DND-41 (cell line): ENCODE measurements at regions not wholly inside any gene's neighbourhood (a gene's known extent, or its start where the extent isn't known, plus 50 kb on each side); places are given as distances from the start of the nearest gene placed in this dataset.
"Not testable (repeated sequence)": the region's sequence is repeated elsewhere in the genome, so short reads cannot be mapped to it uniquely, and the experiment has no call there.

ENCODE experiments used
- ATAC-seq: fragments of 200-7000 bp; cut with Tn5 transposase; 3 replicates; pipeline ENCODE4 v1.9.1; 2021; ENCODE audit warnings: low read depth; ENCODE audit not compliant: insufficient read depth
- DNase-seq: peaks from one replicate; pipeline ENCODE4 v3.0.0-alpha.2; 2020
- H2AFZ ChIP-seq: 2 replicates; pipeline ENCODE4 v1.6.0; 2012; ENCODE audit warnings: low read depth, low read length
- H3K27ac ChIP-seq: 2 replicates; pipeline ENCODE4 v1.5.1; 2012; ENCODE audit warnings: low read length, inconsistent platforms
- H3K27me3 ChIP-seq: fragments of 200-600 bp; sonication (generic); 2 replicates; pipeline ENCODE4 v1.6.0; 2012; ENCODE audit warnings: low read length, mild to moderate bottlenecking, inconsistent platforms; ENCODE audit not compliant: insufficient read depth, poor library complexity
- H3K36me3 ChIP-seq: 2 replicates; pipeline ENCODE4 v1.5.1; 2012; ENCODE audit warnings: low read length, inconsistent platforms; ENCODE audit not compliant: insufficient read depth
- H3K4me1 ChIP-seq: 2 replicates; pipeline ENCODE4 v1.5.1; 2012; ENCODE audit warnings: mild to moderate bottlenecking, low read length; ENCODE audit not compliant: insufficient read depth
- H3K4me2 ChIP-seq: 2 replicates; pipeline ENCODE4 v1.6.0; 2012; ENCODE audit warnings: mild to moderate bottlenecking, moderate library complexity, low read length, inconsistent platforms; ENCODE audit not compliant: insufficient read depth
- H3K4me3 ChIP-seq, 2 experiments: fragments of 200-600 bp in 1 of 2; shearing (Covaris generic) in 1 of 2; 2 replicates each; pipeline ENCODE4 v1.5.1; 2012 to 2016; ENCODE audit warnings: inconsistent platforms in 2 of 2, low read length in 2 of 2, mild to moderate bottlenecking in 2 of 2, low read depth in 1 of 2, moderate library complexity in 1 of 2
- H3K79me2 ChIP-seq: 2 replicates; pipeline ENCODE4 v1.6.0; 2012; ENCODE audit warnings: low read length, inconsistent platforms; ENCODE audit not compliant: insufficient read depth
- H3K9ac ChIP-seq: 2 replicates; pipeline ENCODE4 v1.6.0; 2012; ENCODE audit warnings: low read depth, mild to moderate bottlenecking, inconsistent platforms, low read length, moderate library complexity
- H3K9me3 ChIP-seq: 2 replicates; pipeline ENCODE4 v1.5.1; 2012; ENCODE audit warnings: low read length, moderate library complexity, mild to moderate bottlenecking, inconsistent platforms; ENCODE audit not compliant: insufficient read depth, severe bottlenecking
- H4K20me1 ChIP-seq: 2 replicates; pipeline ENCODE4 v1.6.0; 2012; ENCODE audit warnings: low read length; ENCODE audit not compliant: insufficient read depth
- EZH2 ChIP-seq: IDR thresholded peaks from 3 replicates; pipeline ENCODE4 v1.6.1; 2012; ENCODE audit warnings: borderline replicate concordance, low read depth, mild to moderate bottlenecking, moderate library complexity, low read length, inconsistent platforms; ENCODE audit not compliant: severe bottlenecking
- TF ChIP-seq, protein P1 (sequence below): IDR thresholded peaks from 2 replicates; pipeline ENCODE4 v1.5.1; 2012; ENCODE audit warnings: borderline replicate concordance, low read length, moderate library complexity, mild to moderate bottlenecking; ENCODE audit not compliant: poor library complexity, severe bottlenecking; ENCODE audit errors: extremely low read depth

DNA sequence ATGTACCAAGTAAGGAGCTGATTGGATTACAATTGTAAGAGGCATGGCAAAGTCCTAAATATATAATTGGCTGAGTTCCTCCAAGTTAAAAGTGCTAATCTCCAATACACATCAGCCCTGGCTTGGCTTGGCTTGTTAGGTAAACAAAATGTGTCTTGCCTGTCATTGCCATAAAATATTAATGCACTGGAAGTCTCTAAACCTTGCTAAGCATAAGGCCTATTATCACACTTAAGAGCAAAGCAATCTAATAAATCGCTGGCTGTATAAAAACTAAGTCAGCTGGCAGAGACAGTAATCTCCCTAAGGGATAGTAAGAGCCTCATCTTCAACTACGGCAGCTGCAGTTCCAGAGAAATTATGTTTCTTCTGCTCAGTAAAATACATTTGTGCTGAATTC is 418.6 kb upstream of the GRAMD2B start:
- no peaks in the 10 kb centered on the region for H3K4me1 ChIP-seq
- H3K27ac ChIP-seq, result no peak overlapping the region
- H3K79me2 ChIP-seq, result no peaks in the 10 kb centered on the region
- DNase-seq (no peak), ATAC-seq (no peak)
- TF ChIP-seq EZH2, result no peak
- TF ChIP-seq, protein P1, sequence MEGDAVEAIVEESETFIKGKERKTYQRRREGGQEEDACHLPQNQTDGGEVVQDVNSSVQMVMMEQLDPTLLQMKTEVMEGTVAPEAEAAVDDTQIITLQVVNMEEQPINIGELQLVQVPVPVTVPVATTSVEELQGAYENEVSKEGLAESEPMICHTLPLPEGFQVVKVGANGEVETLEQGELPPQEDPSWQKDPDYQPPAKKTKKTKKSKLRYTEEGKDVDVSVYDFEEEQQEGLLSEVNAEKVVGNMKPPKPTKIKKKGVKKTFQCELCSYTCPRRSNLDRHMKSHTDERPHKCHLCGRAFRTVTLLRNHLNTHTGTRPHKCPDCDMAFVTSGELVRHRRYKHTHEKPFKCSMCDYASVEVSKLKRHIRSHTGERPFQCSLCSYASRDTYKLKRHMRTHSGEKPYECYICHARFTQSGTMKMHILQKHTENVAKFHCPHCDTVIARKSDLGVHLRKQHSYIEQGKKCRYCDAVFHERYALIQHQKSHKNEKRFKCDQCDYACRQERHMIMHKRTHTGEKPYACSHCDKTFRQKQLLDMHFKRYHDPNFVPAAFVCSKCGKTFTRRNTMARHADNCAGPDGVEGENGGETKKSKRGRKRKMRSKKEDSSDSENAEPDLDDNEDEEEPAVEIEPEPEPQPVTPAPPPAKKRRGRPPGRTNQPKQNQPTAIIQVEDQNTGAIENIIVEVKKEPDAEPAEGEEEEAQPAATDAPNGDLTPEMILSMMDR, result no peak
- H3K4me2 ChIP-seq, result no peak overlapping the region
- H4K20me1 ChIP-seq, result no peaks in the 10 kb centered on the region
- no peaks in the 10 kb centered on the region for H3K27me3 ChIP-seq
- H3K4me3 ChIP-seq, result no peak overlapping the region
- no peak overlapping the region for H3K9ac ChIP-seq
- H2AFZ ChIP-seq, result no peak overlapping the region
- no peaks in the 10 kb centered on the region for H3K9me3 ChIP-seq
- no peaks in the 10 kb centered on the region for H3K36me3 ChIP-seq

GRCh38 chr5:126007841-126008240 is 415.4 kb upstream of the GRAMD2B start:
- Histone ChIP-seq H4K20me1 (no peaks in the 10 kb centered on the region), H3K27ac (no peak overlapping the region), H3K79me2 (no peaks in the 10 kb centered on the region), H3K4me2 (no peak overlapping the region), H3K9me3 (no peaks in the 10 kb centered on the region), H3K4me3 (no peak overlapping the region), H2AFZ (no peak overlapping the region), H3K36me3 (no peaks in the 10 kb centered on the region), H3K4me1 (no peaks in the 10 kb centered on the region), H3K9ac (no peak overlapping the region), H3K27me3 (no peaks in the 10 kb centered on the region)
- DNase-seq (no peak), ATAC-seq (no peak)
- no peak for TF ChIP-seq EZH2
- TF ChIP-seq, protein P1, result no peak

GRCh38 chr5:126009566-126009965 is 413.6 kb upstream of the GRAMD2B start:
- Histone ChIP-seq H3K4me2 (no peak overlapping the region), H4K20me1 (no peaks in the 10 kb centered on the region), H3K4me1 (no peaks in the 10 kb centered on the region), H3K27me3 (no peaks in the 10 kb centered on the region), H3K79me2 (no peaks in the 10 kb centered on the region), H3K27ac (no peak overlapping the region), H3K9ac (no peak overlapping the region), H2AFZ (no peak overlapping the region), H3K4me3 (no peak overlapping the region), H3K9me3 (no peaks in the 10 kb centered on the region), H3K36me3 (no peaks in the 10 kb centered on the region)
- TF ChIP-seq EZH2, result no peak
- TF ChIP-seq, protein P1, result no peak
- no peak for ATAC-seq
- no peak for DNase-seq

DNA sequence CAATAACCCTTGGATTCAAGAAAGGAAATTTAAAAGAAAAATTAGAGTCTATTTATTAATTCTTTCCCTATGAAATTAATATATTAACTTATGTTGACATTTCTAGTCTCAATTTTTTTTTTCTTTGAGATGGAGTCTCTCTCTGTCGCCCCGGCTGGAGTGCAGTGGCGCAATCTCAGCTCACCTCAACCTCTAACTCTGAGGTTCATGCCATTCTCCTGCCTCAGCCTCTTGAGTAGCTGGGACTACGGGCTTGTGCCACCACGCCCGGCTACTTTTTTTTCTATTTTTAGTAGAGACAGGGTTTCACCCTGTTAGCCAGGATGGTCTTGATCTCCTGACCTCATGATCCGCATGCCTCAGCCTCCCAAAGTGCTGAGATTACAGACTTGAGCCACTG is 411.7 kb upstream of the GRAMD2B start:
- not testable (repeated sequence) for H3K4me2 ChIP-seq, H3K9ac ChIP-seq, H3K9me3 ChIP-seq, DNase-seq, H3K4me1 ChIP-seq, H3K27me3 ChIP-seq, H3K4me3 ChIP-seq, H3K36me3 ChIP-seq, H3K27ac ChIP-seq, H2AFZ ChIP-seq, ATAC-seq, H3K79me2 ChIP-seq, H4K20me1 ChIP-seq
